ENCODE measurements at regions not wholly inside any gene's neighbourhood (a gene's known extent, or its start where the extent isn't known, plus 50 kb on each side); places are given as distances from the start of the nearest gene placed in this dataset.

DNA sequence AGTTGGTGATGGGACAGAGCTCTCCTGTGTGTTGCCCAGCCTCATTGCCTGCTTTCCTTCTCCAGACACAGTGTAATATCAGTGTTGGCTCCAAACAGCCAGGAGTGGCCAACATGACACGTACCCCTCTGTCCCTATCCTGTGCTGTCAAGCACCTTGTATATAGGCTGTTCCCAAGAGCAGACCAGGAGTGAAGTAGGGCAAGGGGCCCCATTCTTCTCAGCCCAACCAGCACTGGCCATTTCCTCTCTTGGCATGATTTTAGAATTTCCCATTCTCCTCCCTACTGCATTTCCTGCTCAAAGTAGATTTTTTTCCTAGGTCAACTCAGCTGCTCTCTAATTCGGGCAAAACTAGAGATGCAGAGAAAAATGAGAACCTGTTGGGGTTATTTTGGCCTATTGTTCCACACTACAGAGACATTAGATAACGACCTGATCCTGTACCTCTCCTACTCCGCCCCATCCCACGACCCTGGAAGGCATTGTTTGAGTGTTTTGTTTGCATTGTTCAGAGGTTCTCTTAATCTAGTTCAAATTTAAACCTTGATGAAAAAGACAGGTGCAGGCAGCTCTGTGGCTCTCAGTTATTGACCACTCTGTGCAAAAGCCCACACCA is 95.6 kb downstream of the RASSF10 start:
- DNase-seq (ENCODE audit: low spot score) = no peak
- no peak for FAIRE-seq

DNA sequence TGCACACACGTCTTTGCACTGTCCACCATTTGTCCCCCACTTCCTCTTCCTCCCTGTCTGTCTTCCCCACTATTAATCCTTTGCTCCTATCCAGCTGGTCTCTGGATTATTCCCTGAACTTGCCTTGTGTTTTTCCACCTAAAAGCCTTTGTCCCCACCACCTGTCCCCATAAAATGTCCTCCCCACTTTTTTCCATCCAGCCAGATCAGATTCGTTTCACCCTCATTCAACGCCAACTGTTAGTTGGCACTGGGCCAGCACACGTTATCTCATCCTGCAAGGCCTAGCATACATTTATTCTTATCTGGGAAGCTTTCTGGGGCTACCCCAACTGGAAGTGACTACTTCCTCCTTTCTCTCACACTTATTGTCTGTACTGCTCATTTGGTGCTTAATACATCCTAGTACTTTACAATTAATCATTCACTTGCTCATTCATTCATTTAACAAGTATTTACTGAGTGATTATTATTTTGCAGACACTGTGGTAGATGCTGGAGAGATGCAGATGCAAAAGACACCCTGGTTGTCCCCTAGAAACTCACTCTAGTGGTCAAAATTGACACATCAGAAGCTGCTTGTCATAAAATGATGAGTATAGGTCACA is 96.2 kb downstream of the RASSF10 start:
- DNase-seq (ENCODE audit: low spot score) (no peak), FAIRE-seq (no peak)

- FAIRE-seq = no peak
- no peak for DNase-seq (ENCODE audit: low spot score)
These were observed 98.5 kb downstream of the RASSF10 start for GRCh38 chr11:13107544-13108044.

DNA sequence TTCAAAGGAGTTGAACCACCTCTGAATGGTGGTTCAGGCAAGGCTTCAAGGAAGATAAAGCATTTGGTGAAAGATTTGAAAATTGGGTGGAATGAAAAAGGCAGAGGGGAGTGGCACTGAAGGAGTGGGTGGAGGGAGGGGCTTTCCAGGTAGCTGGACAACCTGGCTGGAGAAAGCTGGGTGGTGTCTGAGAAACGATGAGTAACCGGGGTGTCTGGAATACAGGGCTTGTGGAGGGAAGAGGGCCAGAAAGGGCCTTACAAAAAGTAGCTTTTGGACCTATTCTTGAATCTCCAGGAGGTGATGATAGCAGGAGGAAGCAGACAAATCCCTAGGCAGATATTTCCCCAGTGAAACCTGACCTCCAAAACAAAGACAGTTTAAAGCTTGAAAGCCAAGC is 99.3 kb downstream of the RASSF10 start:
- FAIRE-seq (no peak), DNase-seq (ENCODE audit: low spot score) (no peak)

GRCh38 chr11:13109616-13110015 is 100.5 kb downstream of the RASSF10 start:
- FAIRE-seq (no peak), DNase-seq (ENCODE audit: low spot score) (no peak)

DNA sequence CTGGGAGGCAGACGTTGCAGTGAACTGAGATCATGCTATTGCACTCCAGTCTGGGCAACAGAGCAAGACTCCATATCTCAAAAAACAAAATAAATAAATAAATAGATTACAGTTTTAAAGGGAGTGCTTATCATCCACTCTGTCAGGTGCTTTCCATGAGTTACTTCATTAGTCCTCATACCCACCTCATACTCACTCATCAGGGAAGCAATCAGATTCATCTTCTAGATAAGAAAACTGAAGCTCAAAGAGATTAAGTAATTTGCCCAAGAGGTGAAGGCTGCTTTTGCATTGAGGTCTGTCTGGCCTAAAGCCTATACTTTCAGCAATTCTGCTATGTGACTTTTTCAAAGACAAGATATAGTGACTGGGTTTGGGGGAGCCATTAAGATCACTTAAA is 101.0 kb downstream of the RASSF10 start:
- DNase-seq (ENCODE audit: low spot score) = no peak
- no peak for FAIRE-seq

DNA sequence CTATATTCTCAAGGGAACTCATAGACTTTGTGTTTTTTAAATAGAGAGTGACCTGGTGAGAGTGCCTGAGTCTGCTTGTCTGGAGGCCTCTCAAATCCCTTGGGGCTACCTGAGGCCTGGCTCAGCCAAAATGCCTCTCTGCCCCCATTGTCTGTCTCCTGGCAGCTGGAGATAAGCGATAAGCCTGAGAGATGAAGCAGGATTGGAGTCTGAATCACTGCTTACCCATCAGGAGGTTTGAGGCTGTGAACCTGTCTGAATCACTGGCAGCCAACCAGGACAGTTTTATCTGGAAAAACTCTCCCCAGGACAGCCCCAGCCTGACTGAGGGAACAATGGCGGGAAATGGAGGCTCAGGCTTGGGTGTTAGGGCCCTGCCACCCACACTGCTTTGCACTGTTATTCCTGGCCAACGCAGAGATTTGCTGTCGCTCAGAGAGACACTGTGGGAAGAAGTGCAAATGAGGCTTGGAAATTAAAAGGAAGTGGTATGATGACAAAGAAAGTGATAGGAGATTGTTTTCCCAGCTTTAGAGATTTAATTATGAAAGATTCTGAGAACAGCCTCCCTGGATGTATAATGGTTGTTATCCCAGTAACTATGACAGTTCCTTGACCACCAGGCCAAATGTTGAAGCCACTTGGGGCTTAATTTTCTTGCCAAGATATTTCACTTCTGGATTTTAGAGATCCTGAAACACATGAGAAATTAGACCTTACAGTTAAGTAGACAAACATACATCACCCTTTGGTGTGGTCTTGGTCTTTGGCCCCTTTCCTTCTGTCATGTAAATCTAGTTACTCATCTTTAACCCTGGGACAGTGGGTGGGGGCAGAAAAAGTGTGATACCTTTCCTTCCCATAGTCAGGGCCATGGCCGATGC is 102.1 kb downstream of the RASSF10 start:
- DNase-seq (ENCODE audit: low spot score) (peak; percentile 66), FAIRE-seq (peak; percentile 70)

DNA sequence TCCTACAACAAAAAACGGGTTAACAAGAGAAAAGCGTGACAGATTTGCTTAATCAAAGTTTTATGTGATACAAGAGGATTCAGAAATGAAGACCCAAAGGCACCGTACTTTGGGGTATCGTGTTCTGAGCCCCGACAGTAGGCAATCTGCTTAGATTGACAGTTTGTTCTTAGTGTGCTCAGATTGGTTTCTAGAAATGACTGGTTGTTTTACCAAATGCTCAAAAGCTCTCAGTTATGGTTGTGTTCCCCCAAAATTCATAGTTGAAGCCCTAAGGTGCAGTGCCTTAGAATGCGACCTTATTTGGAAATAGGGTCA is 102.7 kb downstream of the RASSF10 start:
- FAIRE-seq (no peak), DNase-seq (ENCODE audit: low spot score) (no peak)

- FAIRE-seq = no peak
- peak; percentile 40 for DNase-seq (ENCODE audit: low spot score)
These were observed 105.7 kb downstream of the RASSF10 start for GRCh38 chr11:13114566-13115379.

- FAIRE-seq = peak; percentile 32
- peak; percentile 23 for DNase-seq (ENCODE audit: low spot score)
These were observed 106.2 kb downstream of the RASSF10 start for GRCh38 chr11:13115380-13115675.

DNA sequence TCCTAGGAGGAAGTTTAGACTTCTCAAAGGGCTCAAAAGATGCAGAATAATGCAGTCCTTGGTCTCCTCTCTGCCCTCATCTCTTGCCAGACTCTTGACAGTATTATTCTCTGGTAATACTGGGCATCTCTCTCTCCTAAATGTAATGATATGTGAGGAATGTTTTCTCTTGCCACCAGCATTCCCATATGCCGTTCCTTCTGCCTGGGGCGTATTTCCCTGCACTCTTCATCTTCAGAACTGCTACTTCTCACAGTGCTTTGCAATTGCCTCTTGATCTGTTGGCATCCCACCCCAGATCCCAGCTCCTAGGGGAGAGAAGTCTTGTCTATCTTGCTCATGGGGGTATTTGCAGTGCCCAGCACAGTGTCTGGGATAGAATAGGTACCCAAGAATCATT is 107.4 kb downstream of the RASSF10 start:
- DNase-seq (ENCODE audit: low spot score) = no peak
- no peak for FAIRE-seq

DNA sequence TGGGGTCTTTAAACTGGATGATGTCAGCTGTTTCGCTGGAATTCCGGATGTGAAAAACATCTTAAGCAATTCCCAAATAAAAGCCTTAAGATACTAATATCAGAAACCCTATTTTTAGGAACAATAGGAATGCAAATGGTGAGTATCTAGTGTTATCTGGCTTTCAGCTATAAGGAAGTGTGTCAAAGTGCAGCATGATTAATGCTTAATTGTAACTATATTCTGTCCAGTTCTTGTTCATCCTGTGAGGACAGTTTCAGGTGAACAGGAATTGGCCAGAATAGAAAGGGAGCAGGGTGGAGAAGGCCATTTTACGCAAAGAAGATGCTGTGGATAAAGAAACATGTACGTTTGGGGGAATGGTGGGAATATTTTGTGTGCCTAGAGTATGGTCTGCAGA is 108.2 kb downstream of the RASSF10 start:
- no peak for DNase-seq (ENCODE audit: low spot score)
- no peak for FAIRE-seq

DNA sequence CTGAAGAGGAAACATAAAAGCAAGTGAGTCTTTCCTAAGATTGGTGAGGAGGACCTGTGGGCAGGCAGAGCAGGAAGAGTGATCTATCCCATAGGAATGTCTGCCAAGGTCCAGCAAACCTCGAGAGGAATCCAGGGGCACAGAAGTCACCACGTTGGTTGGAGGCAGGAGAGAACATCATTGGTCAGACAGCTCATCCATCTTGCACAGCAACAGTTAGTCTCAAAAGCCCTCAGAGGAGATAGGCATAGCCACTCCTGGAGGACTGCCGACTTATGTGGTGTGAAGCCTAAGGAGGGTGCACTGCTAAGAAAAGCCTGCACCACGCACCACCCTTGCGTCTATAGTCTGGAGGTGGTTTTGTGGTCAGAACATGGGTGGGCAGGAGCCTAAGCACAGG is 109.1 kb downstream of the RASSF10 start:
- peak; percentile 100 for DNase-seq (ENCODE audit: low spot score)
- FAIRE-seq = peak; percentile 98

GRCh38 chr11:13118650-13119049 is 109.5 kb downstream of the RASSF10 start:
- DNase-seq (ENCODE audit: low spot score) (no peak), FAIRE-seq (no peak)

DNA sequence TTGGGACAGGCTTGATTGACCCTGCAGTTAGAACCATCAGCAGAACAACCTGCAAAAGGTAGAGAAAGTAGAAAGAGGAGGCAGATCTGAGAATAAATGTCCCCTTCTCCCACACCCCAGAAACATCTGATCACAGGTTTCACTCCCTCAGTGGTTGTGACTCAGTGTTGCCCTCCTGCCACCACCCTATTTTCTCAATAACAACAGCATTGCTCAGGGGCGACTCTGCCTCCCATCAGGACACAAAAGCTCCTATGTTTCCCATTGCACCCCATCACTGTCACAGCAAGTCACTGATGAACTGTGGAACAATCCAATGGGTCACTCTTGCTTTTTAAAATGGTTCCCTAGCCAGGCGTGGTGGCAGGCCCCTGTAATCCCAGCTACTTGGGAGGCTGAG is 110.2 kb downstream of the RASSF10 start:
- DNase-seq (ENCODE audit: low spot score) (peak; percentile 38), FAIRE-seq (no peak)

DNA sequence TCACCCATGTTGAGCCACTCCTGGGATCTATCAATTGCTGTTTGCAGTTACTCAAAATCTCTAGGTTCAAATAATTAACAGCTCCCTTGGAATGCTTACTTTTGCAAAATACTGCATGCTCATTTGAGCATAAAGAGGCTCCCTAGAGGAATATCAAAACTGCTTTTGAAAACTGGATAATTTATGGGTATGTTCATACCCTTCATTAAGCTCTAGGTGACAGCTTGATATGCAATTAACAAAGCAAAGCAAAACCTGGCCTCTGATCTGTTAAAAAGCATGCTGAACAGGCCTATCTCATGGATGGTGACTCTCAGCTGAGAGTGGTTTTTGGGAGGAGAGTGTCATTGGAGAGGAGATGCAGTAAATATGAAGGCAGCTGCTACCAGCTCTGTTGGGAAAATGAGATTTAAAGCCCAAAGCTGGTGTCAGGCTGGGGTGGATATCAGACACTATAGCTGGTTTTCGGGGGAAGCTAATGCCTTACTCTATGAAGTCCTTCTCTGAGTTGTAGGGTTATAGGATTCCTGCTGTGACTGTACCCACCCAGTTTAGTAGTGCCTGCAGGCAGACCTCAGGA is 110.9 kb downstream of the RASSF10 start:
- DNase-seq (ENCODE audit: low spot score) = peak; percentile 9
- FAIRE-seq = peak; percentile 59

DNA sequence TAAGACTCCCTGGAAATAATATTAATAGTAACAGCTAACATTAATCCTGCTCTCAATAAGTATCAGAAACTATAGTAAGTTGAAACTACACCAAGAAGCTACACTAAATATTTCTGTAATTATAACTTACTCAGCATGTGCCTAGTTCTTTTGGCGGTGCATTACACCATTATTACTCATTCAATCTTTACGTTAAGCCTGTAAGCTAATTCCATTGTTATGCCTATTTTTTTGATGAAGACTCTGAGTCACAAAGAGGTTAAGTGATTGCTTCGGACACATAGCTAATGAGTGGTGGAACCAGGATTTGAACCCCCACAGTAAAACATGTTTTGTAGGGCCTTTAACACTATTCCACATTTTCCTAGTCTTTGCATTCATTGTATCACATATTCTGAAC is 111.6 kb downstream of the RASSF10 start:
- DNase-seq (ENCODE audit: low spot score) (peak; percentile 69), FAIRE-seq (peak; percentile 88)

DNA sequence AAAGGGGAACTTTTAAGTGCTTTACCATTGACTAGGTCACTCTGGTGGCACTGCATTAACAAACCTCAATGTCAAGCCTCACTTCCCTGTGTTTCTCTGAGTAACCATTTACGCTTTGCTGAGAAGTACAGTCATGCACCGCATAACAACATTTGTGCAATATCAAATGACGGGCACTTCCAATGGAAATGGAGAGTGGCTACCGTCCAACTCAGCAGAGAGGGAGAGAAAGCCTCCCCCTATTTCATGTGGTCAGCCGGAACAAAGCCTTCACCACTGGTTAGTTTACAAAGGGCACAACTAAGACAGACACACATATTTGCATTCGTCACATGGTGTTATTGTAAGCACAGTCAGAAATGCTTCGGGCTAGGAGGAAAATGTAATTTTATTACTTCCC is 117.3 kb downstream of the RASSF10 start:
- peak; percentile 98 for FAIRE-seq
- peak; percentile 96 for DNase-seq (ENCODE audit: low spot score)

- FAIRE-seq (peak; percentile 40), DNase-seq (ENCODE audit: low spot score) (peak; percentile 60)
These were observed 118.0 kb downstream of the RASSF10 start for GRCh38 chr11:13127161-13127560.

- DNase-seq (ENCODE audit: low spot score) = peak; percentile 50
- no peak for FAIRE-seq
These were observed 119.2 kb downstream of the RASSF10 start for GRCh38 chr11:13128354-13128753.

GRCh38 chr11:13134066-13134465 is 125.0 kb downstream of the RASSF10 start:
- no peak for FAIRE-seq

More at GRCh38 chr11:13134066-13134465, 125.0 kb downstream of the RASSF10 start:
- no peak for DNase-seq (ENCODE audit: low spot score)
